NOMO-1 treated with DMSO at 0.1 percent for 48 hours (cell line): ENCODE measurements at regions not wholly inside any gene's neighbourhood (a gene's known extent, or its start where the extent isn't known, plus 50 kb on each side); places are given as distances from the start of the nearest gene placed in this dataset.

ENCODE experiments used
- DNase-seq: peaks from one replicate; lab custom pipeline; 2025; ENCODE audit not compliant: unreplicated experiment; lab: John Stamatoyannopoulos, UW

DNA sequence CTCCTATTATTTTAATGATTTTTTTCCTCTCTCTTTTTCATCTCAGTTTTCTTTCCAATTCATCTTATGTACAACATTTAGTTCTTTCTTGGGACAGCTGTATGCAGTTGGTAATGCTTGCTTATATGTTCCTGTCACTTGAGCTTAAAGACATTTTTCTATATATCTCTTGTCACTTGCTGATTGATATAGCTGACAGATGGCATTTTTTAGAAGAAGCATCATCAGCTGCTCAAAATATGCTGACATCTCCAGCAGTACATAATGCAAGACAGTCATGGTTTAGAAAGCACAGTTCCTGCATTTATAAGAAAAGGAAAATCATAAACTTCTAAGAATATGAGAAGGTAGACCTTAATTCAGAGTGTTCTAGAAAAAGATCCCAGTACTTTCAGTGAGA is 56.5 kb downstream of the DCAF8L1 start:
- no peak for DNase-seq

DNA sequence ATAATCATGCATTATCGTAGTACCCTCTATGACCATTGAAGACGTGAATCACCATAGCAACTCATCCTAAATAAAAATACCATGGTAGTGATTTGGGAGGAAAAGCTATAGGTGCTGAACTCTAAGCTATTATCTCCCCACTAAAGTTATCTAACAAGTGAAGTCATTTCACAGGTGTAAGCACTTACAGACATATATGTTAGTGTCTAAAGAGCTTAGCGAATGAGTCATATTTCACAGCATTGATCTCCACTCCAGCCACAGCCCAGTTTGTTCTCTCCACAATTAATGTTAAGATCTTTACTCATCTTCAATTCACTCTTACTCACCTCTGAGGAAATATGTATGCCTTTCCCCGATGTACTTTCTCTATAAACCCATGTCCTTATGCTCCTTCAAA is 57.0 kb downstream of the DCAF8L1 start:
- DNase-seq = no peak

DNA sequence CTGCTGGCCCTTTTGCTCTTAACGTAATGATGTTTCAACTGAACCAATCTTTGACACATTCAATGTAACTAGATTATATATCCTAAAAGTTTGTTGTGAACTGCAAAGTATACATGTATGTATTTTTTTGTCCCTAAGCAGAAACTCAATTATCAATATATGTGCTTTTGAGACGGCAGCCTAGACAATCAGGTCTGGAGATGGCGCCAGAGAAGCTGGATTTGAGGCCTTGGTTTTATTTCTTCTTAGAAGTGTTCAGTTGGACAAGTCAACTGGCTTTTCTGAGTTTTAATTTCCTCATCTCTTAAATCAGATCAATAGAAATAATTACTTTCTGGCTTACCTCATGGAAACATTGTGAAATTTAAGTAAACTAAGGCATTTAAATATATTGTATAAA is 62.5 kb downstream of the DCAF8L1 start:
- no peak for DNase-seq

DNA sequence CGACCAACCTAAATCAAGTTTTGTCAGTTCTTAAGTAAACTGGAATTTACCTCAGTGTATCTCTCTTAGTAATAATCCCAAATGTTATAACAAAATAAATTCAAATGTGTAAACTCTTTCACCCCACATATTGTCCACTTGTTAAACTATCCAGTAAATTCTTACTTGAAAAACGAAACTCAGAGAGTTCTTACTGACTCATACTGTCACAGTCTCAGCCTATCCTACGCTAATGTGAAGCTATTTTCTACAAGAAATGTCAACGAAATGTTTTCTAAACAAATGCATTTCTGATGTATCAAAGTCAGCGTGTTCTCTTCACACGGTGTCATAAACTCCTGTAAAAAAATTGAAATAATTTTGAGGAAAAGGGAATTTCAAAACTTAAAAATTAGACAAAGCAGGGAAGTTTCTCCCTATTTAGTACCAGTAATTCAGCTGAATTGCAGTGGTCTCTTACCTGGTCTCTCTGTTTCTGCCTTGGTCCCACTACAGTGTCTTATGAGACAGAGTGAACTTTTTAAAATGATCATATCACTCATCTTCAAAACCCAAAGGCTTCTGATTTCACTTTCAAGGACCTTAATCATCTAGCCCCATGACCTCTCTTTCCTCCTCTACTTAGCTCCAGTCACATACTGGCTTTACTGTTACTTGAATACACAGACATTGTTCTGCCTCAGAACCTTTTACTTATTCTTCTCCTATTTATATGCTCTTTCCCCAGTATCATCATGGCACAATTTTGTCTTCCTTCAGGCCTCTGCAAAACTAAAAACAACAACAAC is 63.3 kb downstream of the DCAF8L1 start:
- no peak for DNase-seq

DNA sequence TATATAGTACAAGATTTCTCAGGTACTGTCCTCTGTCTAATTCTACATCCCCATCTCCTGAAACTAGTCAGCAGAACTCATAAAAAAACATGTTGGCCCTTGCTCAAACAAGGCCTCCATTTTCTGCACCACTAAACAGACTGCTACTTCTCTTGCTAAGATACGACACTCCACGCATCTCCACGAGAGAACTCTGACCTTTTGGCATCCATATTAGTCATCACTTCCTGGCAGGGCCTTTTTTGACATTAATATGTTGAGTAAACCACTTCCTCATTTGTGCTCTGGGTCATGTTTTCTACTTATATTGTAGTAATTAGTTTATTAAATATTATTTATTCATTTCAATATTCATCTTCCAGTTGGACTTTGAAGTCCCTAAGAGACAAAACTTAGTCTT is 65.6 kb downstream of the DCAF8L1 start:
- DNase-seq = peak; percentile 81

DNA sequence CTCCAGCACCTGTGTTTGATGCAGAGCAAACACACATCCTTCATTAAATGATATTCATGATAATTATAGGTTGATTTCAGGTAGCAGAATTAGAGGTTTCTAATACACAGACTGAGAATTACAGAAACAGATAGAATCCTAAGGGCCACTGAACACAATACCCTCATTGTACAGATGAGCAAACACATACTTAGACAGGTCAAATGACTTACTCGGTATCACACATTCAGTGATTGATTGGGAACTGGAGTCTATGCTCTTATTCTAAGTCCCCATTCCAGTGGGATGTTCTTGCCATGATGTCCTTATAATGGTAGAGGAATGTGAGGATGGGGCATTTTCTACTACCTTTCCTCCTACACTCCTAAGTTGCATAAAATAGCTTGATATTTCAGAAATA is 70.8 kb downstream of the DCAF8L1 start:
- DNase-seq = no peak

DNA sequence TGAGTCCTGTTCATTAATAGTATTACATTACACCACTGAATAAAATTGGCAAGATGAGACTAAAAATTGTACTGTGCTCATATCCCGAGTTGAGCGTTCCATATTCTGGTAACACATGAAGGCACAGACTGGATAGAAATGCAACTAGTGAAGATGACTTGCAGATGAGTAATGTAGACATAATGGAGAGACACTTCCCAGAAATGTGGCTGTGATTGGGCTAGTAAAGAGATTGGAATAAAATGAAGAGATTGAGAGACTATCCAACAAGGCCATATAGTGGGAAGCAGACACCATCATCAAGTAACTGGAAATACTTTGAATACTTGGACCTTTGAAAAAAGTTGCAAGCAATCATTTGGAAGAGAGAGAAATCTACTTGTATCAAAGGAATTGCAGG is 77.3 kb downstream of the DCAF8L1 start:
- no peak for DNase-seq

DNA sequence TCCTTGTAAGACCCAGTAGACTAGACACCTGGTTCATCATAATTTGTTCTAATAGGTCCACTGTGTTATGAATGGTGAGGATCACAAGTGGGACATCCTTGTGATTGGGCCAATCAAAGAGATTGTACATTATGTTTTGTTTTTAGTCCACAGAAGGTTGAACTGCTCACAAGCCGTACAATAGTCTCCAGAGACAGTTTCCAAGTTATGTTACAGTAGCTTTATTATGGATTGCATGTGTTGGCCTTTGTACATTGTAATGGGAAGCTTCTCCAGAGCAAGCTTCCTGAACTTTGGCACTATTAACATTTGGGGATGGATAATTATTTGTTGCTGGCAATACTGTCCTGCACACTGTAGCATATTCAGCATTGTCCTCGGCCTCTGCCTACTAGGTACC is 86.1 kb downstream of the MAGEB10 start:
- DNase-seq = no peak

DNA sequence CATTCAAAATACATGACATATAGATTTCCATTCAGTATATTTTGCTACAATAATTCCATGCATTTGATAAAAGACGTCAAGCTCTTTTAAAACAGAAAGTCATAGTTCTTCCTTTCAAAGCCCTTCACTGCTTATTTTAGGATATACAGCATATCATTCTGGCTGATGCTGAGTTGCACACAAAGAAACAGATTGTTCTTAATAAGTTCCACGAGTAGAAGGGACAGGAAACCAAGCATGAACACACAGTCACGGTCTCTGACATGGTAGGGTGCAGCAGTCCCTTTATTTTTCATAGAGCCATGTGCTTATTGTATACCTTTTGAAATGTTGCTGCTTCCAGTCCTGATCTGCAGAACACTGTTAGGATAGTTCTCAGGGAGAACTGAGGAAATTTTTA is 85.4 kb downstream of the MAGEB10 start:
- DNase-seq = no peak

DNA sequence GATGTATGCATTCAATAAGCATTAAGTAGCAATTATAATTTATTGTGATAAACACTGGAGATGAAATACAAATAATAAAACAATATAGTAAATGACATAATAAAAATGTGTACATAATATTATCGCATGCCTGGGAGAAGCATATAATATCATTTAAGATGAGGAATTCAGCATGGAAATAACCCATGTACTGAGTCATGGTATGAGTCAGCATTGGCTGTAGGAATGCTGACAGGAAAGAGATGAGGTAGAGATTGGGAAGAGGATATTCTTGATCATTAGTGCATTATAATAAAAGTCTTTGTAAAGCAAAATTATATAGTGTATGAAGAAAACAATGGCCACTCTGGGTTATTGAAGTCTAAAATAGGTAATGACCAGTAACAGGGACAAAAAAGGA is 82.8 kb downstream of the MAGEB10 start:
- no peak for DNase-seq

DNA sequence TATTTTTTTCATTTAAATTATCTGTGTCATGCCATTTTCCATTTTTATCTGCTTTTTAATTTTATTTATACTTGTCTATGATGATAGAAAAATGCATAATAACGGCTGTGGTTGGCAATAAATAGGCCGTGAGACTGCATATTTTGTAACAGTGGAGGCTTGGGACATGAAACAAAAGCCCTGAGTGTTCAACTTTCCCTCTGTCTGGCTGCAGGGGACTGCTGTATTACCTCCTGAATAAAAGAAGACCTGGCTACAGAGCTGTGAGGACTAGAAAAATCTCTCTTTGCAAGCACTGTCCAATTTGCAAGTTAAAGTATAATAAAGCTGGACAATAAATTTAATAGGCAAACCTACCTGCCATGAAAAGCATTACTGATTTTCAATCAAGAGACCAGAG is 82.1 kb downstream of the MAGEB10 start:
- no peak for DNase-seq

DNA sequence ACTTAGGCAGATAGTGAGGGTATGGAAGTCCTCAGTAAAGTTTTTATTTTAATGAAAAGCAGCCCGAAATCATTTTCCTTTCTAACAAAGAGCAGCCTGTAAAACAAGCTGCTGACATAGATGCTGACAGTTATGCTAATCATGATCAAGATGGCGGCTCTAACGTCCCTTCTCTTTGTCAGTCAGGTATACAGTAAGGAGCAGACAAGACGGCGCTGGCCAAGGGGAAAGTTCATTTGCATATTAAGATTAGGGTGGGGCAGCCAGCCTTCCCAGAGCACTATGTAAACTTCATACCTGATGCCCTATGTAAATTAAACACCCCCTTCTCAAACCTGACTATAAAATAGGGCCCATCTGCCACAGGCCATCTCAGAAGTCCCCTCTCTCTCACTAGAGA is 76.9 kb downstream of the MAGEB10 start:
- DNase-seq = no peak

DNA sequence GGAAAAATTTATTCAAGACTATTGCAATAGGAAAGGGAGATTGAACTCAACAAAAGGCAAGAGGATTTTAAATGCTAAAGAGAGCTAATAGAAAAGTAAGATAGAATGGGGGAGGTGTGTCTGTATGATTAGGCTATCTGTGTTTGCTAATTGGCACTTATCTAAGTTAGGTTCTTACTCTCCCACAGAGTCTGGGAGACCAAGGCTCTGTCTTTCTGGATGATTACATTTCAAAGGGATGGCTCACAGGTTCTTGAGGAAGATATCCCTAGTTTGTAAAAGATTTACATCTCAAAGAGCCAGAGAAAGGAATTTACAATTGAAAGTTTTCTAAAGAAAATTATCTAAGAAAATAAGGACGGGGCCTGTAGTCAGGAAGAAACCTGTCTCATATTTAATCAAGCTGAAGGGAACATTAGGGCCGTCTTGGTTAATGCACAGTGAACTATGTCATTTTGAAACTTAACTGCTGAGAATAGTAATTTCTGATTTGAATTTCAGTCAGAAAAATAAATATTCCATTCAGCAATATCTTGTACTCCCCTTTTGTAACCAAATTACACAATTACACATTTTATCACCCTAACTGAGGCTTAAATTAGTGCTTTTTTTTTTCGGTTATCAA is 75.8 kb downstream of the MAGEB10 start:
- no peak for DNase-seq

DNA sequence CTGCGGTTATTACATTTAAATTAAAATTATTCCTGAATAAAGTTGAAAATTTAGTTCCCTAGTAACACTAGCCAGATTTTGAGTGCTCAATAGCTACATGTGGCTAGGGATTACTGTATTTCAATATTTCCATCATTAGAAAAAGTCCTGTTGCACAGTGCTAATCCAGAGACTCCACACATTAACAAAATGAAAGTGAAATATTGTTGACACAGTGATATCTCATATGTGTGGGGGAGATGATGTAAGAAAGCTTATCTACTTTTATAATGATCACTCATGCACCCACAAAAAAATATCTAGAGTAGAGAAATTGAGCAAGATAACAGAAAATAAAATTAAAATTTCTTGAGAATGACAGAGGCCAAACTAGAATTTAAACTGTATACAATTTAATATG is 74.9 kb downstream of the MAGEB10 start:
- DNase-seq = no peak

DNA sequence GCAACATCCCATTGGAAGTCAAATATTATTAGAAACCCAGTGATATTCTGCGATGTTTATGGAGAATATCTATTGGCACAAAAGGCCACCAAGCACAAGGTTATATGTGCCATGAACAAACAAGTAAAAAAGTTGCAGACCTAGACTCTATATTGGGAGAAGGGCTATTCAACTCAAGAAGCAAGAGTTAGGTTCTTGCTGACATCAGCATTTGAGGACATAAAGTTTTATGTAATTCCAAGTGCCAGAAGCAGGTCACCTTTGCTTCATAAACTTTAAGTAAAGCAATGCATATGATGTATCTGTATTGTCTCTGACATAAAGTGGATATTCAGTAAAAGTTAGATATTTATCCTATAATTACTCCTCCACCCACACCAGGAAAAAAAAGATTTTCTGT is 71.1 kb downstream of the MAGEB10 start:
- DNase-seq = no peak
